Brain pericyte (primary cell): ENCODE measurements at regions not wholly inside any gene's neighbourhood (a gene's known extent, or its start where the extent isn't known, plus 50 kb on each side); places are given as distances from the start of the nearest gene placed in this dataset.

Source experiments
- DNase-seq: peaks from one replicate; pipeline ENCODE4 v3.0.0-alpha.2; 2012; ENCODE audit warnings: low read depth, low spot score

GRCh38 chr1:232682248-232682647 lies 52.3 kb upstream of the SIPA1L2 start:
- no peak for DNase-seq

- no peak for DNase-seq
Observed at GRCh38 chr1:232684371-232685105, 54.6 kb upstream of the SIPA1L2 start.

GRCh38 chr1:232686346-232686745 lies 56.4 kb upstream of the SIPA1L2 start:
- DNase-seq = no peak

- no peak for DNase-seq
Observed at GRCh38 chr1:232687304-232687703, 57.4 kb upstream of the SIPA1L2 start.

GRCh38 chr1:232687728-232688127 lies 57.8 kb upstream of the SIPA1L2 start:
- DNase-seq = no peak

GRCh38 chr1:232688398-232688797 lies 58.5 kb upstream of the SIPA1L2 start:
- no peak for DNase-seq

GRCh38 chr1:232689711-232690110 lies 59.8 kb upstream of the SIPA1L2 start:
- no peak for DNase-seq

GRCh38 chr1:232690285-232690935 lies 60.5 kb upstream of the SIPA1L2 start:
- DNase-seq = no peak

- DNase-seq = no peak
Observed at GRCh38 chr1:232694475-232694874, 64.5 kb upstream of the SIPA1L2 start.

- DNase-seq = no peak
Observed at GRCh38 chr1:232695621-232696385, 65.9 kb upstream of the SIPA1L2 start.

- DNase-seq = no peak
Observed at GRCh38 chr1:232696466-232696865, 66.5 kb upstream of the SIPA1L2 start.

GRCh38 chr1:232697187-232697822 lies 67.4 kb upstream of the SIPA1L2 start:
- DNase-seq = no peak

GRCh38 chr1:232699814-232700213 lies 69.9 kb upstream of the SIPA1L2 start:
- DNase-seq = no peak

- DNase-seq = no peak
Observed at GRCh38 chr1:232702911-232703310, 73.0 kb upstream of the SIPA1L2 start.

- no peak for DNase-seq
Observed at GRCh38 chr1:232704256-232704655, 74.3 kb upstream of the SIPA1L2 start.

- DNase-seq = no peak
Observed at GRCh38 chr1:232704694-232705680, 75.1 kb upstream of the SIPA1L2 start.

GRCh38 chr1:232705815-232706575 lies 76.1 kb upstream of the SIPA1L2 start:
- DNase-seq = no peak

- DNase-seq = no peak
Observed at GRCh38 chr1:232707142-232707541, 77.2 kb upstream of the SIPA1L2 start.

- DNase-seq = no peak
Observed at GRCh38 chr1:232709386-232709785, 79.5 kb upstream of the SIPA1L2 start.

- no peak for DNase-seq
Observed at GRCh38 chr1:232711996-232712395, 82.1 kb upstream of the SIPA1L2 start.
